H9 (cell line): ENCODE measurements at regions not wholly inside any gene's neighbourhood (a gene's known extent, or its start where the extent isn't known, plus 50 kb on each side); places are given as distances from the start of the nearest gene placed in this dataset.

Experiments used
- DNase-seq: peaks from one replicate; pipeline ENCODE4 v3.0.0-alpha.2; 2017
- H2AFZ ChIP-seq: one replicate; pipeline ENCODE4 v1.6.1; 2013; ENCODE audit warnings: mild to moderate bottlenecking, low read length, control low read depth, moderate library complexity
- H2AK5ac ChIP-seq: 2 replicates; pipeline ENCODE4 v1.6.1; 2013; ENCODE audit warnings: low read length, control low read depth, mixed read lengths; ENCODE audit not compliant: insufficient read length
- H2BK120ac ChIP-seq: one replicate; pipeline ENCODE4 v1.6.1; 2013; ENCODE audit warnings: low read depth, mild to moderate bottlenecking, low read length, control low read depth, inconsistent platforms; ENCODE audit not compliant: poor library complexity, severe bottlenecking
- H2BK12ac ChIP-seq: 2 replicates; pipeline ENCODE4 v1.6.1; 2013; ENCODE audit warnings: low read length, control low read depth, mixed read lengths, low read depth; ENCODE audit not compliant: insufficient read length
- H2BK15ac ChIP-seq: 2 replicates; pipeline ENCODE4 v1.6.1; 2013; ENCODE audit warnings: low read depth, low read length, control low read depth
- H2BK20ac ChIP-seq: one replicate; pipeline ENCODE4 v1.6.1; 2013; ENCODE audit warnings: low read depth, mild to moderate bottlenecking, low read length, control low read depth, inconsistent platforms; ENCODE audit not compliant: poor library complexity, severe bottlenecking
- H2BK5ac ChIP-seq: 2 replicates; pipeline ENCODE4 v1.6.1; 2013; ENCODE audit warnings: low read length, control low read depth, mixed read lengths; ENCODE audit not compliant: insufficient read length
- H3K14ac ChIP-seq: 2 replicates; pipeline ENCODE4 v1.6.1; 2013; ENCODE audit warnings: low read length, control low read depth; ENCODE audit not compliant: insufficient read depth
- H3K18ac ChIP-seq: 2 replicates; pipeline ENCODE4 v1.6.1; 2013; ENCODE audit warnings: low read depth, mild to moderate bottlenecking, mixed read lengths, low read length, control low read depth; ENCODE audit not compliant: insufficient read length
- H3K23ac ChIP-seq: 2 replicates; pipeline ENCODE4 v1.6.1; 2013; ENCODE audit warnings: low read length, control low read depth, mixed read lengths, low read depth; ENCODE audit not compliant: insufficient read length
- H3K23me2 ChIP-seq: 2 replicates; pipeline ENCODE4 v1.6.1; 2013; ENCODE audit warnings: low read depth, mild to moderate bottlenecking, mixed read lengths, low read length, control low read depth; ENCODE audit not compliant: insufficient read length, poor library complexity, severe bottlenecking
- H3K27ac ChIP-seq: 2 replicates; pipeline ENCODE4 v1.5.1; 2013; ENCODE audit warnings: low read length, control low read depth, mixed read lengths, low read depth; ENCODE audit not compliant: insufficient read length
- H3K27me3 ChIP-seq: 2 replicates; pipeline ENCODE4 v1.6.1; 2013; ENCODE audit warnings: low read length, control low read depth, inconsistent platforms; ENCODE audit not compliant: insufficient read depth
- H3K4ac ChIP-seq: 2 replicates; pipeline ENCODE4 v1.6.1; 2013; ENCODE audit warnings: low read depth, mild to moderate bottlenecking, control low read depth, inconsistent platforms, low read length, moderate library complexity
- H3K4me1 ChIP-seq: 2 replicates; pipeline ENCODE4 v1.6.1; 2013; ENCODE audit warnings: low read length, control low read depth, inconsistent platforms; ENCODE audit not compliant: insufficient read depth
- H3K4me2 ChIP-seq: 2 replicates; pipeline ENCODE4 v1.6.1; 2013; ENCODE audit warnings: low read length, control low read depth, mixed read lengths; ENCODE audit not compliant: insufficient read length, insufficient read depth
- H3K56ac ChIP-seq: 2 replicates; pipeline ENCODE4 v1.6.1; 2013; ENCODE audit warnings: low read depth, mild to moderate bottlenecking, mixed read lengths, low read length, control low read depth; ENCODE audit not compliant: insufficient read length
- H3K79me1 ChIP-seq: 2 replicates; pipeline ENCODE4 v1.6.1; 2013; ENCODE audit warnings: low read depth, mild to moderate bottlenecking, moderate library complexity, low read length, control low read depth, inconsistent platforms; ENCODE audit not compliant: insufficient read depth, poor library complexity, severe bottlenecking
- H3K79me2 ChIP-seq: 2 replicates; pipeline ENCODE4 v1.6.1; 2013; ENCODE audit warnings: low read length, control low read depth, inconsistent platforms; ENCODE audit not compliant: insufficient read depth
- H3K9ac ChIP-seq: 2 replicates; pipeline ENCODE4 v1.6.1; 2013; ENCODE audit warnings: low read length, control low read depth, mixed read lengths; ENCODE audit not compliant: insufficient read length; ENCODE audit errors: extremely low read depth
- H3K9me3 ChIP-seq: one replicate; pipeline ENCODE4 v1.6.1; 2013; ENCODE audit warnings: low read depth, low read length, inconsistent platforms; ENCODE audit not compliant: control insufficient read depth
- H3T11ph ChIP-seq: one replicate; pipeline ENCODE4 v1.6.1; 2013; ENCODE audit warnings: mild to moderate bottlenecking, low read length, control low read depth, inconsistent platforms
- H4K20me1 ChIP-seq: one replicate; pipeline ENCODE4 v1.6.1; 2013; ENCODE audit not compliant: control insufficient read depth, insufficient read length, insufficient read depth
- H4K5ac ChIP-seq: 2 replicates; pipeline ENCODE4 v1.6.1; 2013; ENCODE audit warnings: low read depth, mild to moderate bottlenecking, mixed read lengths, low read length, control low read depth; ENCODE audit not compliant: insufficient read length
- H4K8ac ChIP-seq: replicated peaks from 2 replicates; pipeline ENCODE4 v1.6.1; 2013; ENCODE audit warnings: low read length, control low read depth, mixed read lengths, low read depth; ENCODE audit not compliant: insufficient read length
- H4K91ac ChIP-seq: 2 replicates; pipeline ENCODE4 v1.6.1; 2013; ENCODE audit warnings: low read depth, mild to moderate bottlenecking, moderate library complexity, mixed read lengths, low read length, control low read depth; ENCODE audit not compliant: insufficient read length
- H3K27ac Mint-ChIP-seq, 3 experiments: 2 replicates in 2 of 3; 3 replicates in 1 of 3; pipeline ENCODE4 v1.8.0; 2020 to 2021; ENCODE audit warnings: mixed read lengths in 3 of 3, mild to moderate bottlenecking in 1 of 3, moderate library complexity in 1 of 3
- H3K27me3 Mint-ChIP-seq: 2 replicates; pipeline ENCODE4 v1.8.0; 2021; ENCODE audit warnings: low read depth, mild to moderate bottlenecking, moderate library complexity, mixed read lengths
- H3K36me3 Mint-ChIP-seq, 3 experiments: 2 replicates in 2 of 3; 3 replicates in 1 of 3; pipeline ENCODE4 v1.8.0; 2020 to 2021; ENCODE audit warnings: low read depth in 3 of 3, mixed read lengths in 3 of 3; ENCODE audit not compliant: insufficient read depth in 1 of 3
- H3K4me1 Mint-ChIP-seq, 2 experiments: 2 replicates each; pipeline ENCODE4 v1.8.0; 2020; ENCODE audit warnings: mixed read lengths in 2 of 2
- H3K4me3 Mint-ChIP-seq, 2 experiments: 2 replicates in 1 of 2; 3 replicates in 1 of 2; pipeline ENCODE4 v1.8.0; 2020 to 2021; ENCODE audit warnings: mild to moderate bottlenecking in 2 of 2, mixed read lengths in 2 of 2, moderate library complexity in 1 of 2
- H3K9me3 Mint-ChIP-seq, 2 experiments: 2 replicates in 1 of 2; 3 replicates in 1 of 2; pipeline ENCODE4 v1.8.0; 2020; ENCODE audit warnings: mild to moderate bottlenecking in 2 of 2, mixed read lengths in 2 of 2, moderate library complexity in 1 of 2
- CTCF ChIP-seq: fragments of 200-600 bp; sonication (generic); conservative IDR thresholded peaks from 3 replicates; pipeline ENCODE4 v1.8.0; 2021; ENCODE audit warnings: antibody characterized with exemption, mild to moderate bottlenecking
- WGBS: extraction: QIAGEN DNeasy Blood & Tissue Kit; methylation state at CpG from one replicate; pipeline ENCODE4 v1.1.7; 2013; ENCODE audit warnings: missing lambda C conversion rate, low lambda C conversion rate, mixed read lengths; ENCODE audit not compliant: insufficient read length; ENCODE audit errors: extremely low coverage; 5-methylcytosine and 5-hydroxymethylcytosine counted together

- Histone ChIP-seq H2BK15ac (no peak overlapping the region), H3K14ac (no peak overlapping the region), H2BK20ac (no peak overlapping the region), H2BK5ac (no peak overlapping the region), H3K27me3 (no peaks in the 10 kb centered on the region), H3T11ph (no peak overlapping the region), H2BK12ac (no peak overlapping the region), H3K79me1 (no peaks in the 10 kb centered on the region), H3K4me2 (no peak overlapping the region), H3K4me1 (no peaks in the 10 kb centered on the region), H2BK120ac (no peak overlapping the region), H4K5ac (no peak overlapping the region), H3K23ac (no peak overlapping the region), H3K18ac (no peak overlapping the region), H4K20me1 (no peaks in the 10 kb centered on the region), H3K9me3 (no peaks in the 10 kb centered on the region), H3K23me2 (no peaks in the 10 kb centered on the region), H3K4ac (no peak overlapping the region), H4K91ac (no peak overlapping the region), H3K9ac (no peak overlapping the region), H2AFZ (no peak overlapping the region), H3K79me2 (no peaks in the 10 kb centered on the region), H3K27ac (no peak overlapping the region), H2AK5ac (no peak overlapping the region), H4K8ac (no peak overlapping the region), H3K56ac (no peak overlapping the region)
- Mint-ChIP-seq H3K4me3 (no peak overlapping the region), H3K27ac (no peak overlapping the region), H3K4me1 (peaks cover 13 to 14% of the 10 kb centered on the region in 2 experiments), H3K36me3 (no peaks in the 10 kb centered on the region), H3K27me3 (no peaks in the 10 kb centered on the region), H3K9me3 (peaks cover 0 to 3% of the 10 kb centered on the region in 2 experiments; a peak in 1 of 5 replicates)
- WGBS = no CpG with 5 or more reads among the region's 2 CpGs
- DNase-seq = no peak
- no peak for TF ChIP-seq CTCF
These were observed 156.7 kb downstream of the PAH start for GRCh38 chr12:102760322-102760721.
